Sigmoid colon (tissue), 6 donors: ENCODE measurements at regions not wholly inside any gene's neighbourhood (a gene's known extent, or its start where the extent isn't known, plus 50 kb on each side); places are given as distances from the start of the nearest gene placed in this dataset.
"Not testable (repeated sequence)": the region's sequence is repeated elsewhere in the genome, so short reads cannot be mapped to it uniquely, and the experiment has no call there.

Source experiments
- DNase-seq: peaks from one replicate; pipeline ENCODE4 v3.0.0-alpha.2; 2019
- H3K27ac ChIP-seq, 4 donors: fragments of 200-600 bp; sonication (generic); one replicate each; pipeline ENCODE4 v1.5.1; 2016 to 2019; ENCODE audit warnings: mild to moderate bottlenecking in 1 of 4
- H3K27me3 ChIP-seq, 3 donors: fragments of 200-600 bp; sonication (generic); one replicate each; pipeline ENCODE4 v1.5.1; 2019; ENCODE audit warnings: mild to moderate bottlenecking in 1 of 3
- H3K36me3 ChIP-seq, 4 donors: fragments of 200-600 bp; sonication (generic); one replicate each; pipeline ENCODE4 v1.5.1; 2016 to 2019
- H3K4me1 ChIP-seq, 4 donors: fragments of 200-600 bp; sonication (generic); one replicate each; pipeline ENCODE4 v1.5.1; 2017 to 2019
- H3K4me3 ChIP-seq, 4 donors: fragments of 200-600 bp; sonication (generic); one replicate each; pipeline ENCODE4 v1.5.1; 2017 to 2019; ENCODE audit warnings: mild to moderate bottlenecking in 2 of 4, moderate library complexity in 1 of 4
- H3K9me3 ChIP-seq, 4 donors: fragments of 200-600 bp in 3 of 4; sonication (generic) in 3 of 4; one replicate each; pipeline versions ENCODE4 v1.5.1 to v1.6.1; 2013 to 2019
- EP300 ChIP-seq, 4 donors: sonication (generic); formaldehyde crosslinking; IDR thresholded peaks; one replicate each; pipeline ENCODE4 v1.6.1; 2017; ENCODE audit warnings: antibody characterized with exemption in 4 of 4
- POLR2A ChIP-seq, 2 donors: fragments of 450-650 bp; IDR thresholded peaks; one replicate each; pipeline ENCODE4 v1.6.1; 2016; ENCODE audit warnings: antibody characterized with exemption in 2 of 2, mild to moderate bottlenecking in 2 of 2, moderate library complexity in 2 of 2
- POLR2AphosphoS5 ChIP-seq, 4 donors: sonication (generic); formaldehyde crosslinking; IDR thresholded peaks; one replicate each; pipeline ENCODE4 v1.6.1; 2017; ENCODE audit warnings: antibody characterized with exemption in 4 of 4
- WGBS, 2 donors: extraction: QIAGEN DNeasy Blood & Tissue Kit; methylation state at CpG; one replicate each; pipeline ENCODE4 v1.1.7; 2013; 5-methylcytosine and 5-hydroxymethylcytosine counted together
- intact Hi-C: fragments of 100-400 bp; cut with DNase I; formaldehyde crosslinking; loops from one replicate; pipeline ENCODE4 v1.15.1; 2023
- TF ChIP-seq, protein P1 (sequence below), 4 experiments: fragments of 450-650 bp in 3 of 4; fragments of 200-600 bp in 1 of 4; IDR thresholded peaks; one replicate each; pipeline ENCODE4 v1.5.1; 2016 to 2019; ENCODE audit warnings: antibody characterized with exemption in 4 of 4, mild to moderate bottlenecking in 3 of 4, moderate library complexity in 2 of 4
- donor health status: healthy with polysubstance abuse.
- donor health status: healthy.

DNA sequence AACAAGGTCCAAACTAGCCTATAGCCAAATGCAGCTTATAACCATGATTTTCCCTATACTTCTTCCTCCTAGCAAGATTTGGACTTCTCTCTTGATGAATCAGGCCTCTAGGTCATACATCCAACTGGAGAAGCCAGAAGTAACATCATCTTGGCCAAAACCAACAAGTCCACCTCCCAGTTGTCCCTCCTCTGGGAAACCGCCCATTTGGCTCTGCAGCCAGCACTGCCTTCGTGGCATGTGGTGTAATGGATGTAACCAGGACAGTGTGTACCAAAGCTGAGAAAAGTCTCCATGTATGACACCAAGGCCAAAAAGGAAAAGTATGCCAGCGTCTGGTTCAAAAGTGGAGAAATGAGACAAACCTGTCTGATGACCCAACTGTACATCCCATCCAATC, 59.3 kb upstream of the VASH1 start:
- 90 to 92% methylated on average over 3 of the region's 3 CpGs for WGBS, 2 donors
- TF ChIP-seq, protein P1, sequence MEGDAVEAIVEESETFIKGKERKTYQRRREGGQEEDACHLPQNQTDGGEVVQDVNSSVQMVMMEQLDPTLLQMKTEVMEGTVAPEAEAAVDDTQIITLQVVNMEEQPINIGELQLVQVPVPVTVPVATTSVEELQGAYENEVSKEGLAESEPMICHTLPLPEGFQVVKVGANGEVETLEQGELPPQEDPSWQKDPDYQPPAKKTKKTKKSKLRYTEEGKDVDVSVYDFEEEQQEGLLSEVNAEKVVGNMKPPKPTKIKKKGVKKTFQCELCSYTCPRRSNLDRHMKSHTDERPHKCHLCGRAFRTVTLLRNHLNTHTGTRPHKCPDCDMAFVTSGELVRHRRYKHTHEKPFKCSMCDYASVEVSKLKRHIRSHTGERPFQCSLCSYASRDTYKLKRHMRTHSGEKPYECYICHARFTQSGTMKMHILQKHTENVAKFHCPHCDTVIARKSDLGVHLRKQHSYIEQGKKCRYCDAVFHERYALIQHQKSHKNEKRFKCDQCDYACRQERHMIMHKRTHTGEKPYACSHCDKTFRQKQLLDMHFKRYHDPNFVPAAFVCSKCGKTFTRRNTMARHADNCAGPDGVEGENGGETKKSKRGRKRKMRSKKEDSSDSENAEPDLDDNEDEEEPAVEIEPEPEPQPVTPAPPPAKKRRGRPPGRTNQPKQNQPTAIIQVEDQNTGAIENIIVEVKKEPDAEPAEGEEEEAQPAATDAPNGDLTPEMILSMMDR (IDR thresholded peaks at IDR 0.05), result no peak
- TF ChIP-seq POLR2A (IDR thresholded peaks at IDR 0.05) (no peak), POLR2AphosphoS5 (IDR thresholded peaks at IDR 0.05) (no peak), EP300 (IDR thresholded peaks at IDR 0.05) (no peak)
- no peaks in the 10 kb centered on the region for H3K36me3 ChIP-seq
- H3K9me3 ChIP-seq, result no peaks in the 10 kb centered on the region
- intact Hi-C loops, result no loop called here
- DNase-seq, result peak; percentile 63
- H3K27ac ChIP-seq, result no peak overlapping the region
- H3K4me1 ChIP-seq, result peaks cover 0 to 7% (median 2%) of the 10 kb centered on the region in 4 donors
- no peaks in the 10 kb centered on the region for H3K27me3 ChIP-seq
- H3K4me3 ChIP-seq, result no peak overlapping the region

GRCh38 chr14:76705214-76705613, 56.1 kb upstream of the VASH1 start:
- DNase-seq, result no peak
- Histone ChIP-seq H3K36me3 (no peaks in the 10 kb centered on the region), H3K4me1 (no peaks in the 10 kb centered on the region), H3K9me3 (no peaks in the 10 kb centered on the region), H3K27me3 (no peaks in the 10 kb centered on the region), H3K27ac (no peak overlapping the region), H3K4me3 (no peak overlapping the region)
- 86 to 89% methylated on average over 6 of the region's 6 CpGs for WGBS, 2 donors
- intact Hi-C loops, result no loop called here
- TF ChIP-seq POLR2AphosphoS5 (IDR thresholded peaks at IDR 0.05) (no peak), EP300 (IDR thresholded peaks at IDR 0.05) (no peak), POLR2A (IDR thresholded peaks at IDR 0.05) (no peak)
- TF ChIP-seq, protein P1 (IDR thresholded peaks at IDR 0.05), result no peak

- H3K36me3 ChIP-seq, H3K27me3 ChIP-seq, intact Hi-C loops, H3K4me1 ChIP-seq, DNase-seq, H3K27ac ChIP-seq, H3K9me3 ChIP-seq, H3K4me3 ChIP-seq: not testable (repeated sequence)
- 82 to 86% methylated on average over 2 of the region's 2 CpGs for WGBS, 2 donors
Observed at GRCh38 chr14:76706207-76706606, 55.1 kb upstream of the VASH1 start.

DNA sequence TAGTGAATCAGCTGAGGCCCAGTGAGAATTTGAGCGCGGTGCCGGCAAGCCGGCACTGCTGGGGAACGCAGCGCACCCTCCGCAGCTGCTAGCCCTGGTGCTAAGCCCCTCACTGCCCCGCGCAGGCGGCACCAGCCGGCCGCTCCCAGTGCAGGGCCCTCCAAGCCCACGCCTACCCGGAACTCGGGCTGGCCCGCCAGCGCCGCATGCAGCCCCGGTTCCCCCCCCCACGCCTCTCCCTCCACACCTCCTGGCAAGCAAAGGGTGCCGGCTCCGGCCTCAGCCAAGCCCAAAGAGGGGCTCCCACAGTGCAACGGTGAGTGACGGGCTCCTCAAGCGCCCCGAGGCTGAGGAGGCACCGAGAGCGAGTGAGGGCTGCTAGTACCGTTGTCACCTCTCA, 54.5 kb upstream of the VASH1 start:
- H3K27ac ChIP-seq, result no peak overlapping the region
- intact Hi-C loops, result no loop called here
- no peaks in the 10 kb centered on the region for H3K27me3 ChIP-seq
- no peak for DNase-seq
- no peaks in the 10 kb centered on the region for H3K4me1 ChIP-seq
- no peak overlapping the region for H3K4me3 ChIP-seq
- WGBS, 2 donors, result 90 to 91% methylated on average over 29 of the region's 29 CpGs
- no peaks in the 10 kb centered on the region for H3K36me3 ChIP-seq
- TF ChIP-seq, protein P1 (IDR thresholded peaks at IDR 0.05), result no peak
- TF ChIP-seq POLR2A (IDR thresholded peaks at IDR 0.05), result no peak
- no peak for TF ChIP-seq EP300 (IDR thresholded peaks at IDR 0.05)
- TF ChIP-seq POLR2AphosphoS5 (IDR thresholded peaks at IDR 0.05), result no peak
- H3K9me3 ChIP-seq, result no peaks in the 10 kb centered on the region

DNA sequence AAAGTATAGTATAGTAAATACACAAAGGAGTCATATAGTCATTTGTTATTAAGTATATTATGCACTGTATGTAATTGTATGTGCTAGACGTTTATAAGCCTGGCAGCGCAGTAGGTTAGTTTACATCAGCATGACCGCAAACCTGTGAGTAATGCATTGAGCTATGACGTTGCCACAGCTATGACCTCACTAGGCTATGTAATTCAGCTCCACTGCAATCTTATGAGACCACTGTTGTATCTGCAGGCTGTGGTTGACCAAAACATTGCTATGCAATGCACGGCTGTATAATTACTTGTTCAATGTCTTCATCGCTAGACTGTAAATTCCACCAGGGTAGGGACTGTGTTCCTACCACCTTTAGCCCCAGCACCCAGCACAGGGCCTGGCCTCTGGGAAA, 53.2 kb upstream of the VASH1 start:
- H3K27ac ChIP-seq, result no peak overlapping the region
- no peaks in the 10 kb centered on the region for H3K9me3 ChIP-seq
- DNase-seq, result no peak
- H3K4me3 ChIP-seq, result no peak overlapping the region
- 71 to 79% methylated on average over 6 of the region's 6 CpGs for WGBS, 2 donors
- H3K36me3 ChIP-seq, result no peaks in the 10 kb centered on the region
- intact Hi-C loops, result no loop called here
- H3K4me1 ChIP-seq, result no peaks in the 10 kb centered on the region
- TF ChIP-seq EP300 (IDR thresholded peaks at IDR 0.05), result no peak
- TF ChIP-seq POLR2AphosphoS5 (IDR thresholded peaks at IDR 0.05), result no peak
- no peaks in the 10 kb centered on the region for H3K27me3 ChIP-seq

GRCh38 chr14:76708771-76709170, 52.5 kb upstream of the VASH1 start:
- Histone ChIP-seq H3K9me3 (no peaks in the 10 kb centered on the region), H3K27ac (no peak overlapping the region), H3K4me3 (no peak overlapping the region), H3K27me3 (no peaks in the 10 kb centered on the region), H3K36me3 (no peaks in the 10 kb centered on the region), H3K4me1 (no peaks in the 10 kb centered on the region)
- no peak for DNase-seq
- 83 to 88% methylated on average over 8 of the region's 8 CpGs for WGBS, 2 donors
- no peak for TF ChIP-seq EP300 (IDR thresholded peaks at IDR 0.05)
- no peak for TF ChIP-seq POLR2AphosphoS5 (IDR thresholded peaks at IDR 0.05)
- TF ChIP-seq POLR2A (IDR thresholded peaks at IDR 0.05), result no peak
- TF ChIP-seq, protein P1 (IDR thresholded peaks at IDR 0.05), result no peak
- intact Hi-C loops, result no loop called here
